SK-N-DZ (cell line): ENCODE measurements at regions not wholly inside any gene's neighbourhood (a gene's known extent, or its start where the extent isn't known, plus 50 kb on each side); places are given as distances from the start of the nearest gene placed in this dataset.

Experiments used
- DNase-seq: peaks from one replicate; pipeline ENCODE4 v3.0.0-alpha.2; 2015; ENCODE audit warnings: low spot score

DNA sequence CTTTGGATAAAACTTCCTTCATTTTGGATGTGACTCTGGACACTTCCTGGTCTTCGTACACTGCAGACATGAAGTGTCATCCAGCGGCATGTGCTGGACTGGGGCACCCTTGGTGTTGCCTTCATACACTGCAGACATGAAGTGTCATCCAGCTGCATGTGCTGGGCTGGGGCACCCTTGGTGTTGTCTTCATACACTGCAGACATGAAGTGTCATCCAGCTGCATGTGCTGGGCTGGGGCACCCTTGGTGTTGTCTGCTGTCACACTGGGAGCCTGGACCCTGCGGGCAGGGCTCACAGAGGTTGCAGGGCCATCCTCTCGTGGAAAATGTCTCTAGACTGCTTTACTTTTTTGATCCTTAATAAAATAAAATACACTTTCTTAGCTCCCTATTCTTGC lies 771.4 kb downstream of the BRD1 start:
- DNase-seq, result no peak

DNA sequence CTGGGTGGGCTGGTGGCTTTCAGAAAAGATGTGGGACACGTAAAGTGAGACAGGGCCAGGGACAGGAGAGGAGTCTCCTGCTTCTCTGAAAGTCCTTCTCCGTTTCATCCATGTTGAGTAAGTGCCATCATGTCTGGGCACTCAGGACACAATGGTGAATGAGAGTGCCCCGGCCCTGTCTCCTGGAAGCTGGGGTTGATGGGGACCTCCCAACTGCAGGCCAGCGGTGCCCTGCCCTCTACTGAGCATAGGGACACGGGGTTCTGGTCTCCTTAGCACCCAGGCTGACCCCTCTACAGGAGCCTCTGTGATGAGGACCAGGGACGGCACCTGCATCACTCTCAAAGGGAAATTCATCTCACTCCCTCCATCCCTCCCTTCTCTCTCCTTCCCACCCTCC lies 772.3 kb downstream of the BRD1 start:
- no peak for DNase-seq

DNA sequence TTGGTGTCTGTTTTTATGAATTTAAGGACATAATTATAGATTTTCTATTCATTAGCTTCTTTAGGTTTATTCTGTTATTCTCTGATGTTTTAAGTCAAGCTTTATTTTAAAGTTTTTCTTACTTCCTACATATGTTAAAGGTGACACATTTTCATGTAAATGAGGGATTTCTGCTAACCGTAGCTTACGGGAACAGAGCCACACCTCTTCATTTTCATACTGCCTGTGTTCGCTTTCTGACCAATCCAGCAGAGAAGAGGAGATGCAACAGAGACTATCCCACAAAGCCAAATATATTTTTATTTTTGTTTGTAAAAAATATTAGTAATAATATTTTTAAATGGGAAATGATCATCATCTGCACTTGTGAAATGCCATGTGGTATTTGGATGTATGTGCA lies 774.1 kb downstream of the BRD1 start:
- no peak for DNase-seq

DNA sequence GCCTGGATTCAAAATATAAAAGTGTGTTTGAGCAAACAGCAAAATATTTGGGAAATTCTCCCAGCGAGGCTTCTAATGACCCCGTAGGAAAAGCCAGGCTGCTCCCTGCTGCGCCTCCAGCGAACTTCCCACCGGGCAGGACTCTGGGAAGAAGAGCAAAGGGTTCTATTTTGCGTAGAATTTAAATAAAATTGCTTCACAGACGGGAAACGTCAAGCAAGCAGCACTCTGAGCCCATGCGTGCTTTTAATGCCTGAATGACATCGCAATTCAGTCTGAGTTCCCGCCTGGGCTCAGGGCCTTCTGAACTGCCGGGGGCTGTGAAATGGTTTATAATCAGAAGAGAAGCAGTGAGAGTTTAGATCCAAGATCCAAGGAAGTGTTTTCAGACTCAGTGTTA lies 775.1 kb downstream of the BRD1 start:
- no peak for DNase-seq

DNA sequence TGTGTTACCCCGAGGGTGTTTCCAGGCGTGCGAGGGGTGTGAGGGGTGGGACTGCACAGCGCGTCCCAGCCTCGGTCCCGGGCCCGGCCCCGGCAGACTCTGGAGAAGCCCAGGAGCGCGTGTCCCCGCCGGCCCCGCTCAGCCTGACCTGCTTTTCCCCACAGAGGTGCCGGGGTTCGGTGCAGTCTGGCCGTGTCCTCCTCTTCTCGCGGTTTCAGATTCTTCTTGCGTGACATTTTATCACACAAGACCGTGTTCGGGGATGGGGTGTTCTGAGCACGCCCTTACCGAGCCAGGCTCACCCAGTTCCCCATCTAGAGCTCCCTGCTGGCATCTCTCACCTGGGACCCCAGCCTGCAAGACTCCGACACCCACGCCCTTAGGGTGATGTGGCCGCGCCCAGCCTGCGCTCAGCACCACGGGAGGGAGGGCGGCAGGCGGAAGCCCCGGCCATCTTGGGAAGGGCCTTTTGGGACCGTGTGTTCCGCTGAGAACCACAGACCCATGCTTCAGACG lies 775.6 kb downstream of the BRD1 start:
- no peak for DNase-seq

GRCh38 chr22:49051491-49052022 lies 776.1 kb downstream of the BRD1 start:
- no peak for DNase-seq

DNA sequence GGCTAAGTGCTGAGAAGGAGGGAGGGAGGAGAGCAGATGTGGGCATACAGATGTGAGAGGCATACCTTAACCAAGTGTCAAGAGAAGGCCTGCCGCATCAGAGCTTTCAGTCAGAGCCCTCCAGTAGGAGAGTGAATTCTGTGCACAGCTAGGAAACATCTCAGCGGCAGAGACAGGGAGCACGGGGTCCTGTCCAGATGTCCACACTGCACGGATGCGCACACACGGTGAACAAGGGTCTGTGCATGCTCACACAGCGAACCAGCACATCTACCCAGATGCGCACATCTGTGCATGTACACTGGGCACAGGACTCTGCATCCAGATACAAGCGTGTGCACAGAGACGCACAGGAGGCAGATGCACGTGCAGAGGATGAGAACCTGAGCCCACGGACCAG lies 778.0 kb downstream of the BRD1 start:
- DNase-seq, result no peak

DNA sequence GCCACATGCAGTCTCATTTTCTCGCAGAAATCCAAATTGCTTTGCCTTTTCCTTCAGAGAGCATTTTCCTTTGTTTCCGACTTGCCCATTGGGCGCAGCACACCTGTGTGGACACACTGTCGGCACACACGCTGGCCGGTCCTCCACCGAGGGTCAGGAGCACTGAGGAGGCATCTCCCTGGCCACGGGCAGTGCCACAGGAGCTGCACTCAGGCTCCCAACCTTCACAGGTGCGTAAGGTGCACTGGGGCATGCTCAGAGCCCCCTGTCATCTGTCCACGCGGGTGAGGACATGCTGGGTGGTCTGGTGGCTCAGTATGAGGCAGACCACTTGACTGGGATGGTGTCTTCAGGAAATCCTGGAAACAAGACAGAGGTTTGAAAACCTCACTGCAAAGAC lies 779.1 kb downstream of the BRD1 start:
- DNase-seq, result no peak

GRCh38 chr22:49047447-49047846 lies 780.2 kb downstream of the BRD1 start:
- DNase-seq, result no peak

GRCh38 chr22:49046546-49047361 lies 780.9 kb downstream of the BRD1 start:
- peak; percentile 92 for DNase-seq

- no peak for DNase-seq
Measured at GRCh38 chr22:49046000-49046545, 781.6 kb downstream of the BRD1 start.

DNA sequence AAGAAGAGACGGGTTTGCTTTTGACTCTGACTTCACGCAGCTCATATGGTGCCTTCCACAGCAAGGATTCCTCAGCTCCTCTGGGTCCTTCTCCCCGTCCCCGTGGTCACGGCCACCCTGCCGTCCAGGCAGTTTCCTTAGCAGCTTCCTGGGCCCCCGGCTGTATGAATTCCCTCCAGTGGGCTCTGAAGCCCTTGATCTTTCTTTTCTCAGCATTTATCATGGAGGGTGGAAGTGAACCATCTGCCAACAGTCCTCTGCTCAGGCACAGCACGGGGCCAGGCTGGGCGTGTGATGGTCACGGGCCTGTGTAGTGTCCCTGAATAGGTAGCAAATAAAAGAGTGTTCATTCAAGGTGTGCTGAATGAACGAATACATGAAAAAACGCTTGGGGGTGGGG lies 782.4 kb downstream of the BRD1 start:
- DNase-seq, result no peak

- no peak for DNase-seq
Measured at GRCh38 chr22:49044776-49045175, 782.9 kb downstream of the BRD1 start.

DNA sequence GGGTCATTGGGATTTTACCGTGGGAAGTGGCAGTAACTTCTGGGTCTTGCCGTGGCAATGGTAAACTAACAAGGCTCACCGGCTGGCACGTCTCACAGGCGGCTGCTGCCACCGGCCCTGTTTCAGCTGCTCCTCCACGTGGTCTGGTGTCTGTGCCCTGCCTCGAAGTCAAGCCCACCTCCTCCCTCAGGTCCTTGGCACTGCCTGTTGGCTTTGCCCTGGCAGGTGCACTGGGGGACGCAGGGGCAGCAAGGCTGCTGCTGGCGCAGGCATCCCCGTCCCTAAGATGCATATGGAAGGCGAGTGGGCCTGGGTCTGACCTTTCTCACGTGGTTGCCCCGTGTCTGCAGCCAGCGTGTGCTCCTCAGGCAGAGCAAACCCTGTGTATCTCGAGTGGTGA lies 783.6 kb downstream of the BRD1 start:
- DNase-seq, result no peak

DNA sequence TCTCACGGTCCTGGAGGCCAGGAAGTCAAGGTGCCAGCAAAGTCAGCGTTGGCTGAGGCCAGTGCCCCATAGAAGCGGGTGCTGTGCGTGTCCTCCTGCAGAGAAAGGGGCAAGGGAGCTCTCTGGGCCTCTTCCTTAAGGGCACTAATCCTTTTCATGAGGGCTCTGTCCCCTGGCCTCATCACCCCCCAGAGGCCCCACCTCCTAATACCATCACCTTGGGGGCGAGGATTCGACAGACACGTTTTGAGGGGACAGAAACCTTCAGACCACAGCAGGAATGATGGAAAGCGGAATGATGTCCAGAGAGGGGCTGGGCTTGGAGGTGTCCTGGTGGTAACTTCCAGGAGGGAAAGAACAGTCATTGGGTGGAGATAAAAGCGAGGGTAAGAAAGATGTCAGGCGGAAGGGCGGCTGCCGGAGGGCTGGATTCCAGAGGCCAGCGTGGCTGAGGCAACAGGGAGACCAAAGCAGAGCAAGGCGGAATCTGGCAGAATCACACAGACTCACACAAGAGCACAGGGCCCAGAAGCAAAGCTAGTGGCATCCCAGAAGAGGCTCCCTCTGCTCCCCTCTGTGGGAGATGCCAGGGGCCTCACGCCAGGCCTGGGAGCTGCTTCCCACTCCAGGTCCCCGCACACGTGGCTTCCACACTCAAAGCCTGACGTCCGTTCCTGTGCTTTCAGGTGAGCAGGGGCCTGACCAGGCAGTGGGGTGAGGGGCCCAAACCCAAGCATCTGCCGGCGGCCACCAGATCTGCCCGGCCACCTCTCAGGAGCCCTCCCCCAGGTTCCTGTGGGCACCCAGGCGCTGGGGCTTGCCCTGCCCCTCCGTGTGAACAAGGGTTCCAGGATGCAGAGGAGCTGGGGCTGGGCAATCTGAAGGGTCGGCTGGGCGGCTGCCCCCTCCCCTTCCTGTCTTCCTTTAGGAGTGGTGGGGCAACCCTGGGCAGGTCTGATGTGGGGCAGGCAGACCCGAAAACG lies 784.5 kb downstream of the BRD1 start:
- DNase-seq, result no peak

- DNase-seq, result no peak
Measured at GRCh38 chr22:49042066-49042465, 785.6 kb downstream of the BRD1 start.

DNA sequence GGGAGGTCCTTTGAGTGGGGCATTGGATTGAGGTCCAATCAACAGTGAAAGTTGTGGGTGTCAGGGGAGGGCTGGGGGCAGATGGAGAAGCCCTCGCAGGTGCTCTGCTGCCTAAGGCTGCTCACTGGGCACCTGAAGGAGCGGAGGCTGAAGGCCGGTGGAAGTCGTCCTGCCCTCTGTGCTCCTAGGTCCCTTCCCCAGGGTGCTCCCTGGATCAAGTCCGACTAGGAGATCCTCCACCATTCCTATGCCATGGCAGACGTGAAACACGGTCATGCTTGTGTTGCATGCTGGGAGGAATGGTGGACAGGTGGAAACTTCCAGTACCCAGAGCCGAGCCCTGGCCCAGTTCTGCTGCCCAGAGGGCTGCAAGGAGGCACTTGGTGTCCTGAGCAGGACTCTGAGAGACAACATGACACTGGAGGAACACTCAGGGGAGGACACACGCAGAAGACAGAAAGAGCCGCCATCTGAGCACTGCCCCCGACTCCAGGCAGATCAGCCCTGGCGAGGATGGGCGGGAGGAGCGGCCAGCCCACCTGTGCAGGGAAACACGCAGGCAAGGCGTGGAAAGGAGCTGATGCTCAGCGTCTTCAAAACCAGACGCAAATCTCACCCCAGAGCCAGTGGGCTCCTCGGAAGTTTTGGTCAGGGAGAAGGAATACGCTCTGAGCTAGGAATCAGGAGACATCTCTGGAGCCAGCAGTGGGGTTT lies 786.8 kb downstream of the BRD1 start:
- no peak for DNase-seq

GRCh38 chr22:49040111-49040510 lies 787.6 kb downstream of the BRD1 start:
- DNase-seq, result no peak

GRCh38 chr22:49039625-49040024 lies 788.0 kb downstream of the BRD1 start:
- no peak for DNase-seq

DNA sequence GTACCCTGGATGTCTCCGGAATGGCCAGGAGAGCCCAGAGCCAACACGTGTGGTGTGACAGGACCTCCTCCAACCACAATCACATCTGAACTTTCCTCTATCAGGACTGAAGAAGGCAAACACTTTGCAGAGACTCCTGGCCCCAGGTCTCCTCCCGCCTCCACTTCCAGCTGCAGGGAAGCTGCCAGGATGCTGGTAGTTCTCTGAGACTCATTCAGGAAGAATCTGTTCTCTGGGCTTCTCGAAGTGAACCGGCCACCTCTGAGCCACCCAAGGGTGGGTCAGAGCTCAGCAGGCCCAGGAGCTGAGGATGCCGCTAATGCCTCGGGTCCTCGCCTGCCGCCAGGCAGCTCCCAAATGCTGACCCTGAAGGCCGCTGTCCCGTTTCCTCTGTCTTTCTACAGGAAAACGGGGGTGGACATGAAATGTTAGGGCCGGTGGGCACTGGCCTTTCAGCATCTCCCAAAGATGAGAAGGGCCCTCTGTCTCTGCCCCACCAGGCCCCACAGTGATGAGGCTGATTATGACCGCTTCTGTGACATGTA lies 789.9 kb downstream of the BRD1 start:
- no peak for DNase-seq

DNA sequence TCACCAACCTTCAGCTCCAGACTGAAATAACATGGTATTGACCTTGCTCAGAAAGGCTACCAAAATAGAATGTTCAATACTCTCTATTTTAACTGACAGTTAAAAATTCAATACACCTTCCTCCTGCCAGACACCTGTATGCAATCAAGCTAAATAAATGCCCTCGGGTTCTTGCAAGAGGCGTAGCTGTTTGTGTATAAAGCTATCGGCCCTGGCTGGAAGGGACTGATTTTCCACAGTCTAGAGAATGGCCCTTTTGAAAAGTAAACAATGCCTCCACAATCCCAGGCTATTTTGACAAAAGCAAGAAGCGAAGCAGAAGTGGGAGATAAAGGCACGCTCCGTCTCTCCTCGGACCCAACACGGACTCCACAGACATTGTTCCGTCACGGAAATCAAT lies 791.2 kb downstream of the BRD1 start:
- no peak for DNase-seq
